Endothelial cell of hepatic sinusoid (primary cell): ENCODE measurements at regions not wholly inside any gene's neighbourhood (a gene's known extent, or its start where the extent isn't known, plus 50 kb on each side); places are given as distances from the start of the nearest gene placed in this dataset.
"Not testable (repeated sequence)": the region's sequence is repeated elsewhere in the genome, so short reads cannot be mapped to it uniquely, and the experiment has no call there.

Experiments used
- in situ Hi-C: cut with HindIII; loops from 2 replicates; pipeline ENCODE4 v1.10.0; 2017; ENCODE audit warnings: low sequenced_read_pairs

DNA sequence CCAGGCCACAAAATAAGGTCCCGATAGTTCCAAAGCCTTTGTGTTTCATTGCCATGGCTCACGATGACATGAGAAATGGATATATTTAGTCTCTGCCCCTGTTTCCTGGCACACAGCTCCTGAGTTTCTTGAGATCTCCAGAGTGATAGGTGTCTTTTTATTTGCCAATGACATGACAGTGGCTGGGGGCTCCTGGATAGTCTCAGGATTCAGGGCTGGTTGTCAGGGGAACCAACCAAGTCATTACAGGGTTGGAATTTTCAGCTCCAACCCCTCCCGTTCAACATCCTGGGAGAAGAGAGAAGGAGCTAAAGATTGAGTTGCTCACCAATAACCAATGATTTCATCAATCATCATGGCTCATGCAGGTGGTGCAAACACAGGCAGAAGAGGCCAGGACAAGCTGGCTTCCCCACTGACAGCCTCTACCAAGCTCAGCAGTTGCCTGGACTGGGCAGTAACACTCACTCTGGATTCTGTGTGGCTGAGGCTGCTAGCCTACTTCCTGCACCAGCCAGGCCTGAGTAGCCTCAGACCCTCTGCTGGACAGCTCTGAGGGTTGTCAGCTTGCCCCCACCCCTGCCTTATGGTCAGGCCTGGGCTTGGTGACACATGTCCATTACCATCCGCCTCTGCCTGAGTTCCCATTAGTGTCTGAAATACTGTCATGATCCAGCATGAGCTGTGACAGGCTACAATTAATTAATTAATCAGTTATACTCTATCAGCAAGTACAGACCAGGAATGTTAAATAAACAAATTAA, 534.4 kb upstream of the CDH5 start:
- in situ Hi-C loops: no loop called here

DNA sequence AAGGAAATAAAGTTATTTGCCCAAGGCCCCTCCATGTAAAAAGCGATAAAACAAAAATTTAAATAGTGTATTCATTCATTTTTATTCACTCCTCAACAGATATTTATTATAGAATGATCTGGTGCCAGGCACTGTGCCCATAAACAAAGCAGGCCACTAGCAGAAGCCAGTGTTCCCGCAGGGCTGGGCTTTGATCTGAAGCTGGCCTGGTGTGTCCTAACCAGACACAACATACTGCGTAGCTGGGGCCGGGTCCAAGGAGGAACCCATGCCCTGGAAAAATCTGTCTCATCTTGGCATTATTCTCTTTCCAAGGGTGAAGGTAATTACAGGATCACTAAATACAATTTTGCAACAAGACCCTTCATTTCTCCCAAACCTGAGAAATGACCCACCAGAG, 537.4 kb upstream of the CDH5 start:
- in situ Hi-C loops: no loop called here

DNA sequence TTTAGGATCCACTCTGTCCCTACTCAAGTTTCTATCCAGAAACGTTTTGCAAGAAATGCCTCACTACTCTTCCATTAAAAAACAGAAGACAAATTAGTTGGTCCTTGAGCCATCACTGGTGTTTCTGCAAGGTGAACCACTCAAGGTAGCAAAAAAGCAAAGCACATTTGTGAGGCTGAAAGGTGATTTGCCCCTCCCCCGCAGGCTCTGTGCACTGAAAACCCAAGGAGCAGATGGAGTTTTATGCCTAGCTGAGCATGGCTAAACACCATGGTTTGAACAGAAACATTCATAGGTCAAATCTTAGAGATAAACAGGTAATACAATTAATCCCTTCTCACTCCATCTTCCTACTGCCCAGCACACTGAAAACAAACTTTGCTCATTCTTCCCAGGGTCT, 538.2 kb upstream of the CDH5 start:
- in situ Hi-C loops: no loop called here

DNA sequence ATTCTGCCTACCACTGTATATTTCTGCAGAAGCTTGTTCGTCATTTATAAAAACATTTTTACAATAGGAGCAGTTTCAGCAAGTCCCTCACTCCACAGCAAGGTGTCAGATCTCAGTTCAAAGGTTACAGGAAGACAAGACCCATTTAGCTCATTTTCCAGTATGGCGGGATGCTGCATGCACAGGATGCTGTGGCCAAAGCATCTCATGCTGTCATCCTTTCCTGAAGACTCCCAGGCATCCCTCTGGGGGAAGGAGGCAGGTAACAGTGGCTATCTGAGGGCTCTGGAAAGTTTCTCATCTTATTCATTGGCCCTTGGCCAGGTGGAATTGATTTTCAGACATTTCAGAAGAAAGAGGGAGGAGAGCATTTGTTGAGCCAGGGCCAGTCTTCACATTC, 539.3 kb upstream of the CDH5 start:
- in situ Hi-C loops: no loop called here

DNA sequence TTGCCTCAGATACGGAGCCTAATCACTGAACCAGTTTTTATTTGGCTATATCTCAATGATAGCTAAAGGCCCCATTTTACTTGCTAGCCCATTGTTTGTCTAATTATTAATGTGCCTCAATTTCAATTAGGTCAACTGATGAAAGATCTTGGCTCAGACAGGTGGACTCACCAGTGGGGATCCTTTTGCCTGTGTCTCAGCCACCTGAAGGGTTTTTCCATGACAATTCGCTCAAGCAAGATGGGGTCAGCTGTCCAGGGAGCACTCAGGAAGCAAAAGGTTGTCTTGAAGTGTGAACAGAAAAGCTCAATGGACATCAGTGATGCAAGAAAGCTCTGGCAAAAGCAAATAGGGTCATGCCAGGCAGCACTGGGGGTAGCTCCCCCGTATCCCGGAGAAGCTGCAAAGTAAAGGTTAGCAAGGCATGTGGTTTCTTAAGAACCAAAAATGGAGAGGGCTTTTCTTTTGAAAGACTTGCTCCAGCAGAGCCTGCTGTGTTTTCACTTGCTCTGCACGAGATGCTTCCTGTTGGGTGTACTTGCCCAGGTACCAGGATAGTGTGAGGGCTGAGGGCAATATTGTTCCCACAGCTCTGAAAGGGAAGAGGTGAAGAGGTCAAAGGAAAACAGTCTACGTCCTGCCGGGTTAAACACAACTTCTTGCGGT, 541.2 kb upstream of the CDH5 start:
- in situ Hi-C loops: no loop called here

DNA sequence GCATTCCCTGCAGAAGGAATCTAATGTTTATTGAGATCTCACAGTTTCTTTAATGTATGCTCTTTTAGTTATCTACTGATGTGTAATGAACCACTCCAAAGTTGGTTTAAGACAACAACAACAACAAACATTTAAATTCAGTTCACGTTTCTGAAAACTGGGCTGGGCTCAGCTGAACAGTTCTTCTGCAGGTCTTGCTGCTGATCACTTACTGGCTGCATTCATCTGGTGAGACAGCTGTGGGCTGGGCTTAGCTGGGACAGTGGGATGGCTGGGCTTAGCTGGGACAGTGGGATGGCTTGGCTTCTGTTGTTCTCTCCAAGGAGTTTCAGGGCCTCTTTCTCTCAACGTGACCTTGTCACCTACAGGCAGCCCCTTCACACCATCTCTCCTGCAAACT, 544.3 kb upstream of the CDH5 start:
- in situ Hi-C loops: no loop called here

DNA sequence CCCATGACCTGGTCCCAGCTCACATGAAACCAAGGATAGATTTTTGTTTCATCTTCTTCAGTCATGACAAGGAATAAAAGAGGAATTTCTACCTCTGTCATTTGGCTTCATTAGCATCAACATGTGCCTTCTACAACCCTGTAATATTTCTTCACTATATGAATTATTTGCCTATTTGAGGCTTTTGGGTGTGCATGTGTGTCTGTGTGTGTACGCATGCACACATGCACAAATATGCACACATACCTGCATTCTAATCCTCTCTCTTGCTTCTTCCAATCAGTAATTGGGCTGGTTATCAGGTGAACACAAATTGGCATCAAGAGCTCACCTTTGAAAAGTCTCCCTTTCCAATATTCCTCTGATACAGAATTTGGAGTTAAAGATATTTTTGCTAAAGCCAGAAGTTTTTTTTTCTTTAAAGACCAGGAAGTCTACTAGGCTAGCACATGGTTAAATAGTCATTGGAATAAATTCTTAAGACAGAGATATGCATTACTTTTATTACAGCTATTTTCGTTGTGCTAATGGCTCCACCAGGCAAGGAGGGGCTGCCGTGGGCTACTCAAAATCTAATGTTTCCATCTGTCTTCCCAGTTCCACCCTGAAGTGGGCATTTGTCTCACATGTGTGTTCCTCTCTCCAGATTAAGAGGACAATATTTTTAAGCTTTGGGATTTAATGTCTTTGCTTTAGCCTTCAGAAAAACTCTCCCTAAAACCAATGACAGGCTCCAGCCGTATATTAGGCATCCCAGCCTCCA, 547.2 kb upstream of the CDH5 start:
- in situ Hi-C loops: no loop called here

DNA sequence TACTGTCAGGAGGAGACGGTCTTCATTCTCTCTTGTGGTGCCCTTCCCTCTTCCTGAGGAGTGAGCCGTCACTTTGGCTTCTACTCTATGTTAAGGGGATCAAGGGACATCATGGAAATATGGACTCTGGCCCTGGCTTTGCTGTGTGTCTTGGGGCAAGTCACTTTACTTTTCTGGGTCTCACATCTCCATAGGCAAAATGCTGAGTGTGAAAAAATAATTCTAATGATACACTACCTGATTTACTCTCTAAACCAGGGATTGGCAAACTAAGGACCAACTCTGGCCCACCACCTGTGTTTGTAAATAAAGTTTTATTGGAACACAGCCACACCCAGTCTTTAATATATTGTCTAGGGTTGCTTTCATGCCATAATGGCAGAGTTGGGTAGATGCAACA, 548.7 kb upstream of the CDH5 start:
- in situ Hi-C loops: no loop called here

DNA sequence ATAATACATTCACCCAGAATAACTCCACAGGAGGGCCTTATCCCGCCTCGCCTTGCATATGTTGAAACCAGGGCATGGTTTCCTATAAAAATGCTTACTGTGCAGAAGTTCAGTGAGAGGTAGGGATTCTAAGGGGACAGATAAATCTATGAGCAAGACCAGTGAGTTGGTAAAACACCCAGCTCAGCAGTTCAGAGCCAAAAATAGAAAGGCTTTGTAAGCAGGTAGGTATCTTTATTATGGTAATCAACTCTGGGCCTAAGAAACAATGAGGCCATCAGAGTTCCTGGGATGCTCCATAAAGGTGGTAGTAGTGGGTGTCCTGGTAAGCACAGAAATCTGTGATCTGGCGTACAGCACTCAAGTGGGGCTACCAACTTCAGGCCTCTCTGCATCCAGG, 549.4 kb upstream of the CDH5 start:
- in situ Hi-C loops: no loop called here

DNA sequence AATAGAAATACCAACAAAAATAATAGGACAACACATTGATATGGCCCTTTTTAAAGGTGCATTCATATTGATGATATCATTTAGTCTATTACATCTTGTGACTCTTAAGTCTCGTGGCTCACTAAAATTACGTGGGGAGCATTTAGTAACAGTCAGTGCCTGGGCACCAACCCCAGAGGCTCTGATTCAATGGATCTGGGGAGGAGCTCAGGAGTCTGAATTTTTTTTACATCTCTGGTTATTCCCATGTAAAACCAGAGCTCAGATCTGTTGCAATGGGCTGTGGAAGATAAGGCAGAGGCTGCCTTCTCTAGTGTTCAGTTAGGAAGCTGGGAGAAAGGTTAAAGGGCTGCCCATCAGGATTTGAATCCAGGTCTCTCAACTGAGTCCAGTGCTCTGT, 549.9 kb upstream of the CDH5 start:
- in situ Hi-C loops: no loop called here

DNA sequence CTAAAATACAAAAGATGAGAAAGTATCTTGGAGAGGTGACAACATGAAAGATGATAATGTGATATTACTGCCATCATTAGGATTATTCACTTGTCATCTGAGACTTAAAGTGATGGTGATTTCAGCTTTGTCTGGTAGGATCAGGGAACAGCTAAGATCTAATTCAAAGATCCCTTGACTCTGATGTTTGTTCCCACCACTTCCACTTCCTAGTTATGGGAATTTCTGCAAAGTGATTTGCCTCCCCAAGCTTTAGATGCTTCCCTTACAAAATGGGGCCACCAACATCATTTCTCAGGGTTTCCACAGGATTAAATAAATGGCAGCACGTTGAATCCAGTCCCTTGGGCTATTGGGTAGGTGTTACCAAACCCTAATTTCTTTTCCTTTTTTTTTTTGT, 550.8 kb upstream of the CDH5 start:
- in situ Hi-C loops: no loop called here

DNA sequence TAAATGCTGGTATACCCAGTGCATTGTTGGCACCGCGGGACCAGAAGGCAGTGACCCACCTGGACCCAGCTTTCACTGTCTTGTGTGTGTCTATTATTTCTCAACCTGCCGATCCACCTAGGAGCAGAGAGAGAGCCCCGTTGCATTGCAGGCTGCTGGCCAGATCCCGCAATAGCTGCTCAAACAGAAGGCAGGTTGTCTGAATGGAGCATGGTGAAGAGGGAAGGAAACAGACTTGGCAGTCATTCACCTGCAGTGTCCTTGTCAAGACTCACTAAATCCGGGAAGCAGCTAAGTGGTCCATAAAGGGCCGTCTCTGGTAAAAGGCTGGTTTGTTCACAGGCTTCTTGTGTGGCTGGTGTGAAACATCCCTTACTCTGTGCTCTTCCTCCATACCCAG, 552.6 kb upstream of the CDH5 start:
- in situ Hi-C loops: not testable (repeated sequence)

DNA sequence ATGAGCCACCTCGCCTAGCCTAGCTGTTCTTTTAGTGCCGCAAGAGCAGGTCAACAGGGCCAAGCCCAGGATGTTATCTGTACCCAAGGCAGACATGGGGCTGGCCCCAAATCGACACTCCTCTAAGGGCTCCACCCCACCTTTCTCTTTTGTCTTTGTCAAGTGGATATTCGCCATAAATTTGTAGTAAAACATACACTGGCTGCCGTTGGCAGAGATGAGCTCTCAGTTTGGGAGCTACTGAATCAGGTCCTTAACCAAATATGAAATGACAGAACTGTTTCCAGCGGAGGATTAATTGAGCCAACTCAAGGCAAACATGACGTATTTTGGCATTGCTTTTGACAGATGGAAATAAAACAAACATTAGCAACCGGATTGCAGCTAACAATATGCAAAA, 556.9 kb upstream of the CDH5 start:
- in situ Hi-C loops: no loop called here

DNA sequence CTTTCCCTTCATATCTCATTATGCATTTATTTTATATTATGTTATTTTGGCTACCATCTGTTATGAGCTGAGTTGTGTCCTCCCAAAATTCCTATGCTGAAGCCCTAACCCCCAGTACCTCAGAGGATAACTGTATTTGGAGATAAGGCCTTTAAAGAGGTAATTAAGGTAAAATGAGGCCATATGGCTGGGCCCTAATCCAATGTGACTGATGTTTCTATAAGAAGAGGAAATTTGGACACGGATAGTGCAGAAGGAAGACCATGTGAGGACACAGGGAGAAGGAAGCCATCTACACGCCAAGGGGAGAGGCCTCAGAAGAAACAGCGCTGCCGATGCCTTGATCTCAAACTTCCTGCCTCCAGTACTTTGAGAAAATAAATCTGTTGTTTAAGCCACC, 557.7 kb upstream of the CDH5 start:
- in situ Hi-C loops: no loop called here

DNA sequence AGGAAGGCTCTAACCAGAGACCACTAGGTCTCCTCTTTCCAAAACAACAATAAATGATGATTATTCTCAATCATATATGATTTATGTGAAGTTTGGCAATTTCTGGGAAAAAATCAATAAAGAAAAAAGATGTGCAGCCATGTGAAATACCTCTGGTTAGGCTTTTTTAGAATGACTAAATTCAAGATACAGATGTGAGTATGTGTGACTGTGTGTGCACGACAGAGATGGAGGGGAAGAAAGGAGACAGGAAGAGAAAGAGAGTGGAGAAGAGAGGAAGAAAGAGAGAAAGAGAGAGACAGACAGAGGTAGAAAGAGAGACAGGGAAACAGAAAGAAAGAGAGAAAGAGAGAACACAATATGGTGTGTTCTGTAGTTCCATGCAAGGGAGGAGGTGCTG, 558.6 kb upstream of the CDH5 start:
- in situ Hi-C loops: no loop called here

DNA sequence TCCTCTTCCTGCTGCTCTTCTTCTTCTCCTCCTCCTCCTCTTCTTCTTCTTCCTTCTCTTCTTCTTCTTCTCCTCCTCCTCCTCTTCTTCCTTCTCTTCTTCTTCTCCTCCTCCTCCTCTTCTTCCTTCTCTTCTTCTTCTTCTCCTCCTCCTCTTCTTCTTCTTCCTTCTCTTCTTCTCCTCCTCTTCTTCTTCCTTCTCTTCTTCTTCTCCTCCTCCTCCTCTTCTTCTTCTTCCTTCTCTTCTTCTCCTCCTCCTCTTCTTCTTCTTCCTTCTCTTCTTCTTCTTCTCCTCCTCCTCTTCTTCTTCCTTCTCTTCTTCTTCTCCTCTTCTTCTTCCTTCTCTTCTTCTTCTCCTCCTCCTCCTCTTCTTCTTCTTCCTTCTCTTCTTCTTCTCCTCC, 560.8 kb upstream of the CDH5 start:
- in situ Hi-C loops: not testable (repeated sequence)

DNA sequence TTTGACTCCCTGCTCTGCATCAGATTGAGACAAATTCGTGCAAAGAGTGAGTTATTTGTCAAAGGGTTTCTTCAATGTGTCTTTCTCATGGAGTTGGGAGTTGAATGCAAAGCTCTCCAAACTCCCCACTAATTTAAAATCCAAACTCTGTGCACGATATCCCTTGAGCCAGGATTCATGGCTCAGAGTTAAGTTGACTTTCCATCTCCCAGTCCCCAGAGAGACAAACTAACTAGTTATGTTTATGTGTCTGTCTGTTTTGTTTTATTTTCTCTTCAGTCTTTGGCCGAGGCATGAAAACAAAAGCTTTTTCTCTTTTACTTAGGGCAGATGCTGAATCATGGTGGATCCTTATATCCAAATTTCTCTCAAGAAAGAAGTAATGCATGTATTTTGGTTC, 570.0 kb upstream of the CDH5 start:
- in situ Hi-C loops: loop anchor here (5.0 kb wide), 1 partner anchor 49 kb away; no protein-coding TSS in a partner anchor

DNA sequence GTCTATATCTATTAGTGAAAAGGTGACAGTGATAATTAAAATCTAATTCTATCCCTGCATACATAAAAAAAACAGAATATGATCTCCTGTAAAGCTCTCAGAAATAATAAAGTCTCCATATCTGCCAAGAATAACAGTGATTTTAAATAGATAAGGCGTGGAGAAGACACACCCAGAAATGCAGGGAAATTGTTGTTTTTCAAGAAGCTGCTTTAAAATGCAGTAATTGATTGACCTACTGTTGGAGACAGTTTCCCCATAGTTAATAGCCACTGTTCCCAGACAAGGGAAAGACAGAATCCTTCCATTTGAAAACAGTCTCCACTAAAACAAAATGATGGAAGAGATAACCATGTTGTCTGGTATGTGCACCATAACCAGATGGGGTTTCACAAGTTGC, 571.5 kb upstream of the CDH5 start:
- in situ Hi-C loops: loop anchor here (5.0 kb wide), 1 partner anchor 48 kb away; no protein-coding TSS in a partner anchor

DNA sequence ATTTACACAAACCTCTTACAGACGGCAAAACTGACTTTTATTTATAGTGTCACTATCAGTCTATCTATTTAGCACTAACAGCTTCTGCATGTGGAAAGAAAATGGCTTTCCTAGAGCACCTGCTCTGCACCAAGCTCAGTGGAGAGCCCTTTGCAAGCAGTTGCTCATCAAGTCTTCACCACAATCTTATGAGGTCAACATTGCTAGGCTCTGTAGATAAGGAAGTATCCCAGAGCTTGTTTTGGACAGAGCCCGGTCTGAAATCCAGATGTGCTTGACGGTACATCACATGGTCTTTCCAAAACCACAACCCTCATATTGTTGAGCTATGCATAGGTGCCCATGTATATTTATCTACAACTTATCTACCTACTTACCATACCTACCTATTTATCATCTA, 572.7 kb upstream of the CDH5 start:
- in situ Hi-C loops: no loop called here

DNA sequence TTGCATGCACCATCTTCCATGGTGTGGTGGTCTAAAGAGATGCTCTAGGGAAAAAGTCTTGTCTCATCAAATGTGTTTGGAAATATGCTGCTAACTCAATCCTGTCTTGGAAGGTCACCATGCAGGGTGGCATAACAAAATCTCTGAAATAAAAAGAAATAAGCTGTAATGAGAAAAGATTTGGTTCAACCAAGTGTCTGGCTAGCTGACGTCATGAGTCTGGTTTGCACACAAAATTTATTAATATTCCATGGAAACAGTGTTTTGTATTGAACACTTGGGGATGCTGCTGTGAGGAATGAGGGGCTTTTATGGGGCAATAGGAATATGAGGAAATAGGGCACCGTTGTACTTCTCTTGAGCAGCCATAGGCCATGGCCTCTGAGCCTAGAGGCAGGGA, 575.7 kb upstream of the CDH5 start:
- in situ Hi-C loops: no loop called here

DNA sequence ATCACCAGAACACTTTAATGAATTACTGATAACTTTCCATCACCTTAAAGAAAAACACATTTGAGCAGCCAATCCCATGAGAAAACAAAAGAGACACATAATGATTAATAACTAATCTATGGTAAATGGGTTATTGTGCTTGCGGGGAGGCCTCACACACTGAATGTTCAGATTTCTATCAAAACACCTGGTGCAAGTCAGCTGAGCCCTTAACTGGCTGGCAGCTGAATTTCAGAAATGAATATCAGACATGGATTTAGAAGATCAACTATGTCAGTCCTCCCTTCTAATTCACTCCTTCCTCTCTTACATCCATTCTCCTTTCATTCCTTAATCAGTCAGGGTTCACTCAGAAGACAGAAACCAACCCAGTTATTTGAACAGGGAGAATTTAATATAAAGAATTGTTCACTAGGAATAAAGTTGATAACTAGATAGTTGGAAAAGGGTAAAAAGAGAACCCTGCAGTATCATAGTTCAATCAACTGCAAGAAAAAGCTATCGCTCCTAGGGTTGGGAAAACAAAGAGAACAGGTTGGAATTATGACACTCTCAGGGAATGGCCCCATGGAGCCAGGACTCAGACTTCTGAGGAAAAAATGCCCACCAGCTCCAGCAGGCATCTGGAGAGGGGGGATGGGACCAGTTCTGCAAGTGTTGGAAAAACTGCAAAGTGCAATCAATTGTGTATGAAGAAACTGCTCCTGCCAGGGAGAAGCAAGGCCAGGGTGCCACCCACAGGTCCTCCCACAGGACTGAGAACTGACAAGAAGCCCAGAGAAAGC, 577.1 kb upstream of the CDH5 start:
- in situ Hi-C loops: no loop called here
